Ecto neural progenitor cell (in vitro differentiated cells): ENCODE measurements at regions not wholly inside any gene's neighbourhood (a gene's known extent, or its start where the extent isn't known, plus 50 kb on each side); places are given as distances from the start of the nearest gene placed in this dataset.
A peak's percentile ranks its signal among the peaks of the same experiment; 100 is the strongest.
"Not testable (repeated sequence)": the region's sequence is repeated elsewhere in the genome, so short reads cannot be mapped to it uniquely, and the experiment has no call there.

Experiments used
- DNase-seq: peaks from one replicate; pipeline ENCODE4 v3.0.0-alpha.2; 2018; ENCODE audit warnings: low spot score

DNA sequence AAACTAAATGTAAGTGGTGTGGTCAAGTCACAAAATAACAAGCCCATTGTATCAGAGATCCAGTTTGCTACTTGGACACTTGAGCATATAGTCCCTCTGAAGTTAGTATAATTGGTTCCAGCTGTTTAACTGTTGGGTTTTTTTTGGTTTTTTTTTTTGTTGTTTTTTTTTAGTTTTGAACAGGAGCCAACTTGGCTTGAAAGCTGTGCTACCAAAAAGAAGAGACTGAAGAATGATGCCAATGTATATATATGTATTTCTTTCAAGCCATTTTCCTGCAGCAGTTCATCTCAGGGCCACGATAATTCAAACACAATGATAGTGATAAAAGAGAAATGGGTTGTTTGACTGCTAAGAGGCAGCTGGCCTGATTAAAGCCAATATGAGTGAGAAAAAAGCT, 138.3 kb downstream of the PCDH18 start:
- no peak for DNase-seq

DNA sequence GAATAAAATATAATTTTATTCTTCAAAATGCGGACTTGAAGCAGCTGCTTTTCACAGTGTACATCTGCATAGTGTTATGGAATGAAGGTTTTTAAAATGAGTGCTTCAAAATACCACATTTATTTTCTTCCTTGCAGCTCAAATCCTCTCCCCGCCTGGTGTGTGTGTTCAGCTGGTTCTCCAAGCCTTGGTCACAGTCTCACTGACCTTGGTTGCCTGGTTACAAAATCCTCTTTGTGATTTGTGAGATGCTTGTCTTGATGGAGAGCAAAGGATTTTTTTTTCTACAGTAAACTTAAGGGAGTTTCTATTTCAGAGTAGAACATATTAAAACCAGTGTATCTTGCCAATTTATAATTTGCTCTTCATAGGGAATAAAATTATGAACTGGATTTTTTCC, 139.2 kb downstream of the PCDH18 start:
- peak; percentile 55 for DNase-seq

DNA sequence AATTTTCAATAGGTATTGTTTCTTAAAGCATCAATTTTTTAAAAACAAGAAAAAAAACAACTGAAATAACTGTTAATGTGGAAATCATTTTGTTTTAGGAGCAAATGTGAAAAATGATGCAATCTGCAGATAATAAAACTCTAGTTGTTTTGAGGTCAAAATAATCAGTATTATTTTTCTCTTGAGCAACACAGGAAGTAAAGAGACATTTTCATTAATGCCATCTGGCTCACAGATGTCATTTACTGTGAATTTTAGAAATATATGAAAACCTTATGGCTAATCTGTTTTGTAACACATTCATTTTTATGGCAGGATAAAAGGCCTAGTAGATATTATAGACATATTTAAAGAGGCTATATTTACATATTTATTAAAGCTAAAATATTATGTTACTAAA, 141.6 kb downstream of the PCDH18 start:
- no peak for DNase-seq

DNA sequence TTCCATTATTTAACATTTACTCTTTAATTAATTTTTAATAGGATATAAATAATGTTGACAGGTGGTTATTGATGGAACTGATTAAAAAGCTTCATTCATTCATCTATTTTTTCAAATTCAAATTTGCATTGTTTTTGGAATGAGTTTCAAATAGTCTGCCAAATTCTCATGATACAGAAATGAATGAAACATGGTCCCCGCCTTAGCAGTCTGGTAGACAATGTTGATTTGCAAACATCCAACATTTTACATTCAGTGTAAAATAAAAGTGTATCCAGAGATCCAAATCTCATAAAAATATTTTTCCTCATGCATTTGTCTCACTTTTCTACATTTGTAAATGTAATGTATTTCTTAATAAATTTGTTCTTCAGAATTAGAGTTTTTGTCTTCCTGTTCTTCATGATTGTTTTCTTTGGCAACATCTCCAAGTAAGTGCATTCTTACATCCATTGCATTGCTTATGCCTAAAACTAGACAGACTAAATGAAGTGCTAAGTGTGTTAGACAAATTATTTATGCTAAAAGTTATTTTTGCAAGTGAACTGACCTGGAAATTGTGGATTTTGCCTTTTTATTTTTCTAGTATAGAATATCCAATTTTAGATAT, 142.3 kb downstream of the PCDH18 start:
- DNase-seq: no peak

DNA sequence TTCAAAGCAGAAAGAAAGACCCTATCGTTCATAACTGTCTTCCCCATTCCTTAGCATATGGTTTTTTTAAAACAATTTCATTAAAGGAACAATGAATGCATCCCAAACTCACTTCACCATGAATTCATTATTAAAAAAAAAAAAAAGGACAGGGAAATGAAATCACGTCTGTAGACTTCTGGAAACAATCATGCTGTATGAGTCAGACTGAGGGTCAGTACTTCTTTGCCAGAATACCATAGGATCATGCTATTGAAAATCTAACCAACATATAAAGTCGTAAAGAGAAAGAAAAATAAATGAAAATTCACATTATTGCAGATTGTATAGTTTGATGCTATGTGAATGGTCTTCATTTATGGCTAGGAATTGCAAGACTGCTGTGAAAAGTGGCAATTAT, 144.4 kb downstream of the PCDH18 start:
- DNase-seq: no peak

DNA sequence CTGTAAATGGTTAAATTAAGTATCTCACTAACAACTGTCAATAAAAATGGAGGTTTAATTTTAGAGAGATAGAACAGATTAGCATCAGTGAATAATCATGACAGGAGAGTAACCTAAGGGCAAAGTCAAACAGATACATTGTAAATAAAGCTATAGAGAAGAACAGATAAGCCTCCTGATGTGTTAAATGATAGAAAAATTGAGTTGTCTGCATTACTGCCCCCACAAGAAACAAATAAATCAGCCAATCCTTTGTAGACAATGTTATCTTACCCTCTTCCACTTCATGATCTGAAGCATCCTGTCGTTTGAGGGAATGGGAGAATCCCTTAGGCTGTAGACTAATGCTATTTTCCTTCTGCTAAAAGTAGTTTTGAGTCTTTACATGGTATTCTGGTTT, 147.8 kb downstream of the PCDH18 start:
- no peak for DNase-seq

DNA sequence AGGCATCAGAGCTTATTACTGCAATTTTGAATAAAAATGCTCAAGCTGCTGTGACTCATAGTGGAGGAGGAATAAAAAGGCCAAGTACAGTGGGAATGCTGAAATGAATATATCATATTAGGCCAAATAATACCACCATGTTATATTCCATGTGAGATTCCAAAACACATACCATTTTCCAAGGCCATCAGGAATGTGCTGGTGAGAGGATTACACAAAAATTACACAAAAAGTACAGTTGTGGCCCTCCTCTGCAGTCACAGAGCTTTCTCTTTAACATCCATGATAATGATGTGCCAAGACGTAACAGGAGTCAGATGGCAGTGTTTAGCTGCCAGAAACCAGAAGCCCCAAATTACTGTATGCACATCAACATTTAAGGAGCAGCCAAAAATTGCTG, 153.5 kb downstream of the PCDH18 start:
- no peak for DNase-seq

DNA sequence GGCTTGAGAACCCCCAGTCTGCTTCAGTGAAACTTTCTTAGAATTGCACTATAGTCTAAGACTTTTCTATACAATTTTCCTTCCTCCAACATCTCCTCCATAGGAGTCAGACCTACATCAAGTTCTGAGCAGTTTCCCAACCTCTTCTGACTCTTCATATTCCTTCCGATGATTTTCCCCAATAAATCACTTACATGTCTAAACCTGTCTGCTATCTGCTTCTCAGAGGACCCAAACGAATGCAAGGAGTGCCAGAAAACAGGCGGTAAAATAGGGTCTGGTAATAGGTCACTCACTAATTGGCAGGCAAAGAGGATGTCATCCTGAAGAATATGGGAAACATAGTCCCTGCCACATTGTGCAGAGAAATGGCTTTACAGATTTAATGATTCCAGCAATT, 153.9 kb downstream of the PCDH18 start:
- no peak for DNase-seq

DNA sequence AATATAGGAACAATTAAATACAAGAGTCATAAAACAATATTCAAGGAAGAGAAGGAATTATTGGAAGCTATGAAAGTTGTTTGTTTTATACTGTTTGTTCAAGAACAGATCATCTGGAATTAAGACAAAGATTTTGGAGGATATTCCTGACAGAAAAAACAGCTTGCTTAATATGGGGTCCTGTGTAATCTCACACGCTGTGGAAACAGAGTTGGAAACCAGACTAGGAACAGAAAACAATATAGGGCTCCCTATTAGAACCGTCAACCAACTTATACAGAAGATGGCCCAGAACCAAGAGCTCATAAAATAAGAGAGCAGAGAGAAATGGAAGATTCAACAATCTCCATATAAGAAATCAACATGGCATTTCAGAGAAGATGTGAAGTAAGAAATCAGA, 156.0 kb downstream of the PCDH18 start:
- DNase-seq: no peak

DNA sequence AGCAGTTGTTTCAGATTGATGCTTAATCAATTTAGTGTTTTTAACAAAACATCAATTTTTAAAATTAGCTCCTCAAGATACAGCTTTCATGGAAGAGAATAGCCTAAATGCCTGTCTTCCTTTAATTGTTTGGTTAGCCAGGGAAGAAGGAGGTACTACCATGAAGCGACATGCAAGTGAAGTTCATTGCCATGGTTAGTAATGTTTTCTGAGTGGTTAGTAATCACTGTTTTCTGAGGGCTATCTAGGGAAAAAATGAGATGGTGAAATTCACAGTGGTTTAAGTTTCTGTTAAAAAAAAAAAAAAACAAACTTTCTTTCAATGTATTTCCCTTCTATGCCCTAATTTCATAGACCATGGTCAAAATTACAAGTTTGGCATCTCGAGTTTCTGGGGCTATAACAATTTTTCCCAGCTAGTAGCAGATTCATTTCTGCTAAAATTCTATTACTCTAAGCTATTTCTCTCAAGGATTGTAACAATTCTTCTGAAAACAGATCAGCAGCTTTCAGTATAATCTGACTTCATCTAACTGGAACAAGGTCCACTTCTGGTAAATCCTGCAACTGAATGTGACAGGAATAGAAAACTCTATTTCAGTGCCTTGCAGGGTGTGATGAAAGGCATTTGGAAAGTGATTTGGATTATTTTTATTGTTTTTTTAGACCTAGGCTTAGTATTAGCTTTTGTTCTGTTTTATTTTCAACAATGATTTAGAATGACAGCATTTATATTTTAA, 157.0 kb downstream of the PCDH18 start:
- no peak for DNase-seq

DNA sequence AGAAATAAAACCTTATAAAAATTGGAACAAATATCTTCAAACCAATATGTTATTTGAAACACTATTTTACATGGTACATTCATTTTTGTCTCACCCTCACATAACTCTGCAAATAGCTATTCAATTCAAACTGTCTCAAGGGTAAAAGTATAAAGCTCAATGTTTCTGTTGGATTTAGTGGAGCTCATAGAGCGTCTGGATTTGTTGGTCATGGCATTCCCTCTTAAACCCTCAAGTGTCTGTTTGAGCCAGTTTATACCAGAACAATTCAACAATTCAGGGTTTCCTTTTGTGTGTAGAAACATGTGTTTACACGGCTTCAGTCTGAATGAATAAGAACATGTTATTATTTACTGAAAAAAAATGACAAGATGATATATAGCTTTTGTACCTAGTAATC, 161.6 kb downstream of the PCDH18 start:
- no peak for DNase-seq

DNA sequence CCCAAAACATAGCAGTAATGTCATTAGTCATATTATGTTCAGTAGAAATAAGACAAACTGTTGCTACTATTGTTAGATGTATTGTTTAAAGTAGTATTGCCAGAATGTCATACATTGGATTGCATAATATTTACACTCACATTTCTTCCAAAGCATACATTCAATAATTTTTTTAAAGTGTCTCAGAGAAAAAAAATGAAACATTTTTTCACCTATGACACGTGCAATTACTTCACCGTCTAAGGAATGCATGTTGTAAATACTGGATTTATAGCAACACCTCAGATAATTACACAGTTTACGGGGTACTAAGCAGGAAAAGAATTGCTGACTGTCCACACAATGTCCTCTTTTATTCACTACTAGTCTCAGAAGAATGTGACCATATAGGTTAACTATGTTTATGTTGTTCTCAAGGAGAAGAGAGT, 162.1 kb downstream of the PCDH18 start:
- DNase-seq: no peak

DNA sequence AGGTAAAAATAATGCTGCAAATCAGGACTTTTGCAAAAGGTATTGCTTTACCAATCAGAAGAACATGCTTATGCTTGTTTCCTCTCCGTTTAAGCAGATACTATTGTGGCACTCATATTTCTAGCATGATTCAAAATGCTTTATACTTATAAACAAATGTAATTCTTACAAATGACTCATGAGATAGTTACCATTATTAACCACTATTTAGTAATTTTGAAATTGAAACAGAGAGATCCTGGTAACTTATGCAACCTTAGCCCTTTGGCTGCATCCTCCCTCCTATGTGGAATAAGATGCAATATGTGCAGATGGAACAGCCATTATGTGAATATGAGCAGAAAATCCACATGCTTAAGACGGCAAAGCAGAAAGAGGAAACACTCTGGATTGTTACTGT, 164.7 kb downstream of the PCDH18 start:
- no peak for DNase-seq

DNA sequence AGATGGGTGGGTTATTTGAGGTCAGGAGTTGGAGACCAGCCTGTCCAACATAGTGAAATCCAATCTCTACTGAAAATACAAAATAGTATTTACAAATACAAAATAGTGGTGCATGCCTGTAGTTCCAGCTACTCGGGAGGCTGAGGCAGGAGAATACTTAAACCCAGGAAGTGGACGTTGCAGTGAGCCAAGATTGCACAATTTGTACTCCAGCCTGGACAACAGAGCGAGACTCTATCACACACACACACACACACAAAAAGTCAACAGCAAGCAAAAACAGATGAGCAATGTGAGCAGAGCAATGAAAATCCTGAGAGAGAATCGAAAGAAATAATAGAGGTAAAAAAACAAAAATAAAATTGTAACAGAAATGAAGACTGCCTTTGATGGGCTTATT, 168.8 kb downstream of the PCDH18 start:
- no peak for DNase-seq

DNA sequence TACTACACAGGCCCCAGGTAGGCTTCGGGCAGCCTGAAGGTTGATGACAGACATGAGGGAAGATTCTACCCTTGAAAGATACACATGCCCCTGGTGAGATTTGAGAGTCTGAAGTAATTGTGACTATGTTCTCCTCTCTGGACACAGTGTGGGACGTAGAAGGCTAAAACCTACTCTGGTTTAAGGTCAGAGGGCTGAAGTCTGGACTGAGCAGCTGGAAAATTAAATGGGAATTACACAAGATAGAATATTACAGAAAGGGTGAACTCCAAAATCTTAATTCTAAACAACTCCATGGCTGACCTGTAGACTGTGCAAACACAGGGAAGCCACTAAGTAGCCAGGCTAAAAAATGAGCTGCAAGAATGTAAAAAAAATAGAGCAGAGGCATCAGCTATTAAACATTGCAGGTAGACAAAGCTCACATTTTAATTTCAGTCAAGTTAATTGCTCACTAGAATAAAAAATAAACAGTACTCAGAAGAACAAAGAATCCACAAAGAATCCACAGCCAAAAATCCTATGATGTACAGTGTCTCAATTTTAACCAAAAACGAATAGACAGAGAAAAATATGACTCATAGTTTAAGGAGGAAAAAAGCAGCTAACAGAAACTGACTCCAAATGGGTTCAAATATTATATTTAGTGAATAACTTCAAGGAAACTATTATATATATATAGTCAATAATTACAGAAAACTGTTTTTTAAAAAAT, 170.4 kb downstream of the PCDH18 start:
- no peak for DNase-seq

DNA sequence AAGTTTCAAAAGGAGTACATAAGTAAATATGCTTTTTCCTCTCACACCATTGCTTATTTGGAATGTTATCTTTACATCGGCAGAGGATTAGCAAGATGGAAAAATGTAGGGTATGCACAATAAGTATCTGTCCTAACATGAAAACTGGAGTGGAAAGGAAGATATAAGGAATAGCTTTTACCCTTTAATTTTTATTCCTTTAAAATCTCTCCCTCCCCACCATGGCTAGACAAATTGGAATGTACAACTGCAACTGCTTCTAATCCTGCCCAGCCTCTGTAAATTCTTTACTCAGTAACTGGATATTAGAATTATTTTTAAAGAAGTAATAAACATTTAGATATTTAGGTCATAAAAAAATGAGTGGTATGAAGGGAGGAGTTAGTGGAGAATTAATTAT, 171.5 kb downstream of the PCDH18 start:
- no peak for DNase-seq

DNA sequence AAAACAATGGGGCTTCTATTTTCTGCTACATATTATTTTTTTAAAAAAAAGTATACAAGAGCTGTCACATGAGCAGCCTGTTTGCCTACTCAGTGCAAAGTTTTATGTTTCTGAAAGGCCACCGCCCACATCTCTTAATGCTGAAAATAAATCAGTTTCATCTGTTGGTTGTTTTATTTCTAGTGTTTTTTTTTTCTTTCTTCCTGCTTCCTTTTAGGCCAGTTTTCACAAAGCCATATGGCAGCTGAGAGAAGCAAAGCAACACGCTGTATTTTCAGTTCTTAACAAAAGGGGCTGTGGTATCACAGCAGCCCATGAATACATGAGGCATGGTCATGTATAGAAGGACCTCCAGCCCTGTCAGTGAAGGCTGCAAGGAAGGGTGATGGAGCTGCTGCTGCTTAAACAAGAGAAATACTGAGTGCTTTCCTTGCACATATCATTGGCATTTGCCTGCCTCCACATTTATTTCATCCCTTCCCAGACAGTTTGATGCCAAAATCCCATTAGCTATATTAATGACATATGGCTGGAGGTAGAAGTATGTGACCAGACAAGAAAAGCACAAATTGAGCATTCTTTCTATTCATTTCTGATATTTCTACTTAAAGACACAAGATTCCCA, 172.5 kb downstream of the PCDH18 start:
- DNase-seq: no peak

DNA sequence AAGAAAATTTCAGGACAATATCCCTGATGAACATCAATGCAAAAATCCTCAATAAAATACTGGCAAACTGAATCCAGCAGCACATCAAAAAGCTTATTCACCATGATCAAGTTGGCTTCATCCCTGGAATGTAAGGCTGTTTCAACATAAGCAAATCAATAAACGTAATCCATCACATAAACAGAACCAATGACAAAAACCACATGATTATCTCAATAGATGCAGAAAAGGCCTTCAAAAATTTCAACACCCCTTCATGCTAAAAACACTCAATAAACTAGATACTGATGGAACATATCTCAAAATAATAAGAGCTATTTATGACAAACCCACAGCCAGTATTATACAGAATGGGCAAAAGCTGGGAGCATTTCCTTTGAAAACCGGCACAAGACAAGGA, 177.7 kb downstream of the PCDH18 start:
- not testable (repeated sequence) for DNase-seq

DNA sequence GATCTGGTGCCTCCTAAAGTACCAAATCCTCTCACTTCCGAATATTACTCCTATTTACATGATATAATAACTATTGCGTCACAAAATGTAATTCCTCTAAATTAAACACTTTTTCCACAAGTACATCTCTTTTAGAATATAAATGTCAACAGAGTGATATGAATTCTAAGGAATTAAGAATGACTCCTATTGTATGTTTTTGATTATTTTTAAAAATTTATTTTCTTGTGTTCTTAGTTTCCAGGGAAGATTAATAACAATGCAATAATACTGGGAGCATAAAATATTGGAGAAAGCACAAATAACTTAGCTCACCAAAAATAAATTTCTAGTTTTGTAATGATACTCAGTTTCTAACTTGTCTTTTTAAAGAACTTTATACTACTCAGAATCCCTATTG, 184.9 kb downstream of the PCDH18 start:
- no peak for DNase-seq

DNA sequence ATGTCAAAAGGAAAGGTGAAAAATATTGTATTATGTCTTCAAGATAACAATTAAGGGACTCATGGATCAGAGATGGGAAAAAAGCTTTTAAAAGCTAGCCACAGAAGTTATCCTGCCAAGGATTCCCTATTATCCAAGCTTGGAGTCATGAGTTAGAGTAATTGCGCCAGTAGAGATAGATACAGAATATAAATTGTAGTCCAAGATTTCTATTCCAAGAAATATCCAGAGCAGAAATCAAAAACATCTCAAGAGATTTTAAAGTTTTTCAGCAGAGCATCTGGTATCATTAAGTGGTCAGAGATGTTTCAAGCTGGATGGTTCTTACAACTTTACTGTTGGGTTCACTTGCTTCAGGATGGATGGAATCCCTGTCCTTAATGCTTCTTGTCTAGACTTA, 186.7 kb downstream of the PCDH18 start:
- no peak for DNase-seq

DNA sequence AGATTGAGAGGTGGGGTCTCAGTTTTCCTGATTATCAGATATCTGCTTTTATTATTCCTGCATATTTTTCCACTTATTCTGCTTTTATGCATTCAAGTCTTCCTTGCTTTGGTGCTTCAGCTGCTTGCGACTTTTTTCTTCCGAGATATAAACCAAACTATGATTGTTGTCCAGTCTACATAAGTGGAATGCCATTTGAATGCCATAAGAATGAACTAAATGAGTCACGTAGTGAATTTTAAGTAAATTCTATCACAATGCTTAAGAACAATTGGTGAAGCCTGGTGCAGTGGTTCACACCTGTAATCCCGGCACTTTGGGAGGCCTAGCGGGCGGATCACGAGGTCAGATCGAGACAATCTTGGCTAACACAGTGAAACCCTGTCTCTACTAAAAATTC, 189.1 kb downstream of the PCDH18 start:
- no peak for DNase-seq

DNA sequence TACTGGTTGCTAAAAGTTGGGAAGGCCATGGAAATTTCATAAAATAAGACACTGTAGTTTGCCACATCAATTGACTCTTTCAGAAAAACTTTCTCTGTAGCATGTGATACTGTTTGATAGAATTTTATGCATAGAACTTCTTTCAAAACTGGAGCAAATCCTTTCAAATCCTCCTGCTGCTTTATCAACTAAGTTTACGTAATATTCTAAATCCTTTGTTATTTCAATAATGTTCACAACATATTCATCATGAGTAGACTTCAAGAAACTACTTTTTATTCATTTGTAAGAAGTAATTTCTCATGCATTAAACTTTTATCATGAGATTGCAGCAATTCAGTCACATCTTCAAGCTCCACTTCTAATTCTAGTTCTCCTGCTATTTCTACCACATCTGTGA, 199.3 kb downstream of the PCDH18 start:
- no peak for DNase-seq

DNA sequence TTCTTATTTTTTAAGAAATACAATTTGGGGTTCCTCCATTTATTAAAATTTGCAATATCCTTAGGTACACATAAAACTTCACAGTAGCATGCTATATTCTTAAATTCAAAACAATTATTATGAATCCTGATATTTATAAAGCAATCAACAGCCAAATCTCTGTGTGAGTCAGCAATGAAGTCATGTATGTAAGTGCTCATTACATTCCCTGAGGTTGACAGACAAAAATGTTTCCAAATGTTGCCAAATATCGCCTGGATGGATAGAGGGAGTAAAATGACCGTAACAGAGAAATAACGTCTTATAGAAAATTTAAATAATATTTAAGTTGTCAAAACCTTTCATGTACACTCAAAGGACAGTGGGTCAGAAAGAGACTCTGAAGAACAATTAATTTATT, 220.0 kb downstream of the PCDH18 start:
- no peak for DNase-seq
